Epithelial cell of proximal tubule (primary cell): ENCODE measurements at regions not wholly inside any gene's neighbourhood (a gene's known extent, or its start where the extent isn't known, plus 50 kb on each side); places are given as distances from the start of the nearest gene placed in this dataset.

Experiments
- DNase-seq: peaks from one replicate; pipeline ENCODE4 v3.0.0-alpha.2; 2011; ENCODE audit warnings: low read depth
- H3K4me3 ChIP-seq: 2 replicates; pipeline ENCODE4 v1.5.1; 2011; ENCODE audit warnings: low read depth, mild to moderate bottlenecking, low read length
- TF ChIP-seq, protein P1 (sequence below): conservative IDR thresholded peaks from 2 replicates; pipeline ENCODE4 v1.5.1; 2012; ENCODE audit warnings: low read depth, mild to moderate bottlenecking, low read length

DNA sequence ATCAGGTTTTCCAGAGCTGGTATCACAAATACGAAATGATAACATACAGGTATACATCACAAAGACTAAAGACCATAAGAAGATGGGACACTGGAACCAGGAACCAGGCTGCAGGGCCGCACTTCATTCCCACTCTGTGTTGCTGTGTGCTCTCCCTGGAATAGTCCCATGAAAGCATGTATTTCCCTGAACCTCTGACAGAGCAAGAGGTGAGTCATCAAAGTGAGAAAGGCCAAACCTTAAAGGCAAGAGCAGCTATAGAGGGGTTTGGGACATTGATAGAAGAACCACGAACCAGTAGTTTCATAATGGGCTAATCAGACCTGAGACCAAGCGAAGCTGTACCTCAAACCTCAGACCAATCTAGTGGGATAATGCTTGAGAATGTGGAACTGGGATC is 283.0 kb upstream of the PRKD1 start:
- DNase-seq: no peak
- TF ChIP-seq, protein P1, sequence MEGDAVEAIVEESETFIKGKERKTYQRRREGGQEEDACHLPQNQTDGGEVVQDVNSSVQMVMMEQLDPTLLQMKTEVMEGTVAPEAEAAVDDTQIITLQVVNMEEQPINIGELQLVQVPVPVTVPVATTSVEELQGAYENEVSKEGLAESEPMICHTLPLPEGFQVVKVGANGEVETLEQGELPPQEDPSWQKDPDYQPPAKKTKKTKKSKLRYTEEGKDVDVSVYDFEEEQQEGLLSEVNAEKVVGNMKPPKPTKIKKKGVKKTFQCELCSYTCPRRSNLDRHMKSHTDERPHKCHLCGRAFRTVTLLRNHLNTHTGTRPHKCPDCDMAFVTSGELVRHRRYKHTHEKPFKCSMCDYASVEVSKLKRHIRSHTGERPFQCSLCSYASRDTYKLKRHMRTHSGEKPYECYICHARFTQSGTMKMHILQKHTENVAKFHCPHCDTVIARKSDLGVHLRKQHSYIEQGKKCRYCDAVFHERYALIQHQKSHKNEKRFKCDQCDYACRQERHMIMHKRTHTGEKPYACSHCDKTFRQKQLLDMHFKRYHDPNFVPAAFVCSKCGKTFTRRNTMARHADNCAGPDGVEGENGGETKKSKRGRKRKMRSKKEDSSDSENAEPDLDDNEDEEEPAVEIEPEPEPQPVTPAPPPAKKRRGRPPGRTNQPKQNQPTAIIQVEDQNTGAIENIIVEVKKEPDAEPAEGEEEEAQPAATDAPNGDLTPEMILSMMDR: no peak
- H3K4me3 ChIP-seq: no peak overlapping the region

DNA sequence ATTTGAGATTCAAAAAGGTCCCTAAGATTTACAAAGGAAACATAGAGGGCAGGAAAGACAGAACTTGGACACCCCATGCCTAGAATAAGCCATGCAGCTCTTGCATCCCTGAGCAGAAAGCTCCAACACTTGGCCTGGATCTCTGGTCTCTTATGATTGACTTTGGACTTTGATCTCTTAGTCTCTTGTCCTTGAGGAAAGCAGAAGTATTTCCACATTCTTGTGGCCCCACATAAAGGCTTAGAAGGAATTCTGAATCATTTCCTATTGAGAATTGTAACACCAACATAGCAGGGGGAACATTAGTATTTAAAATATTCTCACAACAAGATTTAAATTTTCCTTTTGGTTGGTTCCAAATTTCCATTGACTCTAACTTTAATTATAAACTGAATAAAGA is 283.7 kb upstream of the PRKD1 start:
- no peak for DNase-seq
- H3K4me3 ChIP-seq: no peak overlapping the region
- TF ChIP-seq, protein P1: no peak

DNA sequence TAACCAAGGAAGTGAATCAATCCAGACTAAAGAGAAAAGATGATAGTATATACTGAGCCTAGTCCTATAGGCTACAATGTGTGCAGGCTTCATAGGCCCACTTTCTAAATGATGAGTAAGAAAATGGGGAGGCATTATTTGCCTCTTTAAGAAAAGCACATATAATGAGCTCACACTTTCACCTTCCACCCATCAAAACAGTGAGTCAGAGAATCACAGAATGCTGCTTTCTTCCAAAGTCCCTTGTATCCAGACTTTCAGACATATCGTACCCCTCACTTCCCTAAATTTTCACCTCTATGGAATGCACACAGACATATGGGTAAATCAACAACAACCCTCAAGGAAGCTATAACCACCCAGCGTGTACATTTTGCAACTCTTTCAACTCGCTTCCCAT is 286.4 kb upstream of the PRKD1 start:
- TF ChIP-seq, protein P1: no peak
- H3K4me3 ChIP-seq: no peak overlapping the region
- DNase-seq: no peak

DNA sequence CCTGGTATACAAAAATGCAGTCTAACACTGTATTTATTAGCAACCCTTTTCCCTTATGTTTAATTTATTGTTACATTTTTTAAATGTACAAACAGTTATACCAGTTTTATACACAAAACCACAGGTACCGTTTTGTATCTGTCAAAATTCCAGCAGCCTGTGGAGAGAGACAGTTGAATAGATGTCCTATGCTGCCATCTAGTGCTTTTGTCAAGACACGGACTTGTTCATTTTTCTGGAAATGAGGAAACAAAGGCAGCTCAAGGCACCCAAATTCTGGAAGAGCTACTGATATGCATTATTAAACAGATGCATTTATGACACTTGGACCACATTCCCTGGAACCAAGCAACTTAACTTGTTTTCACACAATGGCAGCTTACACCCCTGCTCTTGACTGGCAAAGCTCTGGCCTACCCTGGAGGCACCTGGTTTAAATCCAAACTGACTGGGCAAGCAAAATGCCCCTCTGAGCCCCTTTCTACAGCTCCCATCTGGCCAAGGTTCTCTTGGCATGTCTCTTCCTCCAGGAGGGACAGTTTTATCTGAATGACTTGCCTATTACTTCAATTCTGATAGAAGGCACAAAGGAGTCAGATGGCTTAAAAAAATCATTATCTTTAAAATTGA is 286.9 kb upstream of the PRKD1 start:
- H3K4me3 ChIP-seq: no peak overlapping the region
- TF ChIP-seq, protein P1: peak; percentile 79

DNA sequence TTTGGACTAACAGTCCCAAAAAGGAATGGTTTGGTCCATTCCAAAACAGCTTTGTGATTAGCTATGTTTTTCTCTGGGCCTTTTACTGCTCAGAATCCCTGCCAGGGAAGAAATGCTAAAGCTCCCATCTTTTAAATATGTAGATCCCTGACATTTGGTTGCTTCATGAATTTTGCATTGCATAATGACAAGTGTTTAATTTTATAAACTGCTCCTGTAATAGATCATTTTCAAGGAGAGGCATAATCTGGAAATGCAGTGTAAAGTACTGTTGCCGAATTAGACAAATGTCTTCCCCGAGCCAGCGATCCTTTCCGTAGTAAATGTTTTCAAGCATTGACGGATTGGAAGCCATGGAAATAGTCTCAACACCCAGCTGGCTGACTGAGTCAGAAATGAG is 291.3 kb upstream of the PRKD1 start:
- no peak overlapping the region for H3K4me3 ChIP-seq
- DNase-seq: no peak
- TF ChIP-seq, protein P1: no peak

More for the DNA sequence above, 286.9 kb upstream of the PRKD1 start:
- no peak for DNase-seq

DNA sequence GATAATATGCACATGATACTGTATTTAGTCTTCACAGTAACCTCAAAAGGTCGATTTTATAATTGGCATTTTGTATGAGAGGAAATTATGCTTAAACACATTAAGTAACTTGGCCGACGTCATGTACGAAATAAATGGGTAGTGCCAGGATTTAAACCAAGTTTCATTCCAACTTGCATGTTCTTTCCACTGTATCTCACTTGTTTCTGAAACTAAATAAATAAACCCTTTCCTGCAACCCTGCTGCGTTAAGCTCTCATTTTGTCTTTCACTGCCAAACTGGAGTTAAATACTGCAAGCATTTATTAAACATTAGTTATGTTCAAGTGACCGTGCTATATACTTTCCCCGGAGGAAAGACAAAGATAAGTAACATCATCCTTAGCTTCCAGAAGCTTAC is 293.9 kb upstream of the PRKD1 start:
- no peak for DNase-seq
- TF ChIP-seq, protein P1: no peak
- no peak overlapping the region for H3K4me3 ChIP-seq

DNA sequence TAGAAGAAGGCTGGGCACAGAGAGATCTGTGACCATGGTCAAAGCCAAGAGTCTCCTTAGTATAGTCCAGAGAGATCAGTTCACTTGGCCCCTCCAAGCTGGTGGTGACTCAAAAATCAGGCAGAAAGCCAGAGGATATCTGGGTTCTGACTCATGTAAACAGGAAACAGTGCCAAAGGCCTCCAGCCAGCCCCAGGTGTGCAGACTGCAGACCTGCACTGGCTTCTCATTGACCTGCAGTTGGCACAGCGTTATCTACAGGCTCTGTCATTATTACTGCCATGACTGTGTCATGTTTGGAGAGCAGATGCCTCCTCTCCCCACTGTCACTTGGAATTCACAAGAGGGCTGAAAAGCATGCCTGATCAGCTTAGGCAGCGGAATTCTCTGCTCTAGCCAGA is 295.7 kb upstream of the PRKD1 start:
- TF ChIP-seq, protein P1: no peak
- no peak overlapping the region for H3K4me3 ChIP-seq
- DNase-seq: peak; percentile 83
